Stomach (tissue), 8 donors: ENCODE measurements at regions not wholly inside any gene's neighbourhood (a gene's known extent, or its start where the extent isn't known, plus 50 kb on each side); places are given as distances from the start of the nearest gene placed in this dataset.

Experiments
- DNase-seq, 2 donors: peaks; one replicate each; pipeline versions ENCODE4 v3.0.0 to v3.0.0-alpha.2; 2013 to 2019
- H3K27ac ChIP-seq, 5 donors: fragments of 200-600 bp in 4 of 5; sonication (generic) in 4 of 5; one replicate each; pipeline ENCODE4 v1.5.1; 2013 to 2019; ENCODE audit warnings: mild to moderate bottlenecking in 1 of 5, moderate library complexity in 1 of 5
- H3K27me3 ChIP-seq, 3 donors: fragments of 200-600 bp; sonication (generic); one replicate each; pipeline ENCODE4 v1.5.1; 2017 to 2019; ENCODE audit warnings: mixed run types in 1 of 3
- H3K36me3 ChIP-seq, 4 donors: fragments of 200-600 bp; sonication (generic); 1 replicate in 3 of 4; 2 replicates in 1 of 4; pipeline ENCODE4 v1.5.1; 2016 to 2019
- H3K4me1 ChIP-seq, 4 donors: fragments of 200-600 bp; sonication (generic); one replicate each; pipeline ENCODE4 v1.5.1; 2016 to 2019
- H3K4me3 ChIP-seq, 4 donors: fragments of 200-600 bp; sonication (generic) in 3 of 4; one replicate each; pipeline ENCODE4 v1.5.1; 2016 to 2019; ENCODE audit warnings: mild to moderate bottlenecking in 1 of 4
- H3K9me3 ChIP-seq, 4 donors: fragments of 200-600 bp; sonication (generic); one replicate each; pipeline ENCODE4 v1.5.1; 2016 to 2019
- CTCF ChIP-seq, 7 experiments: fragments of 450-650 bp in 4 of 7; fragments of 200-600 bp in 3 of 7; sonication (generic) in 3 of 7; IDR thresholded peaks; one replicate each; pipeline ENCODE4 v1.5.1; 2016 to 2019; ENCODE audit warnings: antibody characterized with exemption in 7 of 7, control low read depth in 2 of 7, mild to moderate bottlenecking in 1 of 7
- EP300 ChIP-seq: sonication (generic); formaldehyde crosslinking; IDR thresholded peaks from one replicate; pipeline ENCODE4 v1.6.1; 2017; ENCODE audit warnings: antibody characterized with exemption
- POLR2A ChIP-seq, 4 donors: fragments of 450-650 bp; IDR thresholded peaks; one replicate each; pipeline ENCODE4 v1.6.1; 2016; ENCODE audit warnings: antibody characterized with exemption in 4 of 4, control low read depth in 2 of 4, mild to moderate bottlenecking in 1 of 4, moderate library complexity in 1 of 4
- POLR2AphosphoS5 ChIP-seq, 3 donors: sonication (generic); formaldehyde crosslinking; IDR thresholded peaks; one replicate each; pipeline ENCODE4 v1.6.1; 2016; ENCODE audit warnings: antibody characterized with exemption in 3 of 3
- WGBS, 5 donors: extraction: QIAGEN DNeasy Blood & Tissue Kit in 3 of 5; methylation state at CpG; one replicate each; pipeline versions ENCODE4 v1.1.5 to v1.1.7; 2013 to 2018; 5-methylcytosine and 5-hydroxymethylcytosine counted together
- intact Hi-C: fragments of 100-400 bp; cut with DNase I; formaldehyde crosslinking; loops from one replicate; pipeline ENCODE4 v1.15.1; 2023; ENCODE audit warnings: low total_unique reads
- donor health status: healthy with polysubstance abuse.
- donor health status: Bipolar disorder and iron deficiency.
- donor health status: healthy.

- intact Hi-C loops: no loop called here
- H3K27ac ChIP-seq: no peak overlapping the region
- H3K9me3 ChIP-seq: no peaks in the 10 kb centered on the region
- no peaks in the 10 kb centered on the region for H3K36me3 ChIP-seq
- no peak for DNase-seq
- H3K4me1 ChIP-seq: no peaks in the 10 kb centered on the region
- H3K4me3 ChIP-seq: no peak overlapping the region
- H3K27me3 ChIP-seq: no peaks in the 10 kb centered on the region
- 51 to 67% (median 57%) methylated on average over 3 of the region's 3 CpGs for WGBS, 5 donors
- no peak for TF ChIP-seq POLR2A (IDR thresholded peaks at IDR 0.05)
- no peak for TF ChIP-seq POLR2AphosphoS5 (IDR thresholded peaks at IDR 0.05)
- TF ChIP-seq EP300: no peak
- no peak for TF ChIP-seq CTCF (IDR thresholded peaks at IDR 0.05)
Observed at GRCh38 chrX:113300580-113300979, 459.9 kb upstream of the AMOT start.

GRCh38 chrX:113297437-113297836 lies 456.8 kb upstream of the AMOT start:
- intact Hi-C loops: no loop called here

GRCh38 chrX:113289503-113289902 lies 448.9 kb upstream of the AMOT start:
- no peak for TF ChIP-seq POLR2AphosphoS5 (IDR thresholded peaks at IDR 0.05)
- no peak for TF ChIP-seq EP300
- no peak for TF ChIP-seq POLR2A (IDR thresholded peaks at IDR 0.05)
- TF ChIP-seq CTCF (IDR thresholded peaks at IDR 0.05): no peak
- 35 to 67% (median 48%) methylated on average over 1 of the region's 1 CpG for WGBS, 5 donors
- Histone ChIP-seq H3K27ac (no peak overlapping the region), H3K4me3 (no peak overlapping the region), H3K36me3 (no peaks in the 10 kb centered on the region), H3K4me1 (no peaks in the 10 kb centered on the region), H3K27me3 (peaks cover 0 to 4% (median 0%) of the 10 kb centered on the region in 3 donors), H3K9me3 (no peaks in the 10 kb centered on the region)
- no peak for DNase-seq
- intact Hi-C loops: no loop called here

More at GRCh38 chrX:113297437-113297836, 456.8 kb upstream of the AMOT start:
- Histone ChIP-seq H3K27me3 (no peaks in the 10 kb centered on the region), H3K36me3 (no peaks in the 10 kb centered on the region), H3K4me3 (no peak overlapping the region), H3K27ac (no peak overlapping the region), H3K9me3 (no peaks in the 10 kb centered on the region), H3K4me1 (no peaks in the 10 kb centered on the region)
- TF ChIP-seq EP300 (no peak), POLR2AphosphoS5 (IDR thresholded peaks at IDR 0.05) (no peak), CTCF (IDR thresholded peaks at IDR 0.05) (no peak), POLR2A (IDR thresholded peaks at IDR 0.05) (no peak)
- DNase-seq: no peak

- H3K9me3 ChIP-seq: no peaks in the 10 kb centered on the region
- H3K27ac ChIP-seq: no peak overlapping the region
- no peaks in the 10 kb centered on the region for H3K36me3 ChIP-seq
- no peak for DNase-seq
- no peaks in the 10 kb centered on the region for H3K4me1 ChIP-seq
- intact Hi-C loops: no loop called here
- peaks cover 0 to 4% (median 0%) of the 10 kb centered on the region in 3 donors for H3K27me3 ChIP-seq
- WGBS, 5 donors: 78 to 88% (median 82%) methylated on average over 4 of the region's 4 CpGs
- TF ChIP-seq CTCF (IDR thresholded peaks at IDR 0.05) (no peak), POLR2A (IDR thresholded peaks at IDR 0.05) (no peak), POLR2AphosphoS5 (IDR thresholded peaks at IDR 0.05) (no peak)
- H3K4me3 ChIP-seq: no peak overlapping the region
Observed at GRCh38 chrX:113287761-113288160, 447.1 kb upstream of the AMOT start.
